ES-I3 (cell line): ENCODE measurements at regions not wholly inside any gene's neighbourhood (a gene's known extent, or its start where the extent isn't known, plus 50 kb on each side); places are given as distances from the start of the nearest gene placed in this dataset.
"Not testable (repeated sequence)": the region's sequence is repeated elsewhere in the genome, so short reads cannot be mapped to it uniquely, and the experiment has no call there.

Experiments used
- H3K36me3 ChIP-seq: 2 replicates; pipeline ENCODE4 v1.6.1; 2013; ENCODE audit warnings: mild to moderate bottlenecking, low read length, control low read depth, moderate library complexity; ENCODE audit not compliant: insufficient read depth
- H3K4me1 ChIP-seq: 2 replicates; pipeline ENCODE4 v1.6.1; 2013; ENCODE audit warnings: mild to moderate bottlenecking, control low read depth, low read length; ENCODE audit not compliant: insufficient read depth
- H3K9ac ChIP-seq: 2 replicates; pipeline ENCODE4 v1.6.1; 2013; ENCODE audit warnings: low read depth, mild to moderate bottlenecking, low read length, moderate library complexity
- H3K9me3 ChIP-seq: 2 replicates; pipeline ENCODE4 v1.6.1; 2013; ENCODE audit warnings: mild to moderate bottlenecking, low read length, moderate library complexity; ENCODE audit not compliant: control insufficient read depth, insufficient read depth

- Histone ChIP-seq H3K9ac (no peak overlapping the region), H3K36me3 (no peaks in the 10 kb centered on the region), H3K4me1 (no peaks in the 10 kb centered on the region), H3K9me3 (no peaks in the 10 kb centered on the region)
Observed at GRCh38 chr12:20127413-20127812, 240.9 kb upstream of the PDE3A start.

- Histone ChIP-seq H3K9me3 (no peaks in the 10 kb centered on the region), H3K36me3 (no peaks in the 10 kb centered on the region), H3K9ac (no peak overlapping the region), H3K4me1 (no peaks in the 10 kb centered on the region)
Observed at GRCh38 chr12:20128928-20129327, 239.4 kb upstream of the PDE3A start.

GRCh38 chr12:20132818-20133217 is 235.5 kb upstream of the PDE3A start:
- no peak overlapping the region for H3K9ac ChIP-seq
- no peaks in the 10 kb centered on the region for H3K4me1 ChIP-seq
- H3K36me3 ChIP-seq: no peaks in the 10 kb centered on the region
- no peaks in the 10 kb centered on the region for H3K9me3 ChIP-seq

- Histone ChIP-seq H3K36me3 (no peaks in the 10 kb centered on the region), H3K4me1 (no peaks in the 10 kb centered on the region), H3K9ac (no peak overlapping the region), H3K9me3 (no peaks in the 10 kb centered on the region)
Observed at GRCh38 chr12:20134652-20135051, 233.7 kb upstream of the PDE3A start.

GRCh38 chr12:20140751-20141150 is 227.6 kb upstream of the PDE3A start:
- Histone ChIP-seq H3K9me3 (no peaks in the 10 kb centered on the region), H3K36me3 (no peaks in the 10 kb centered on the region), H3K4me1 (no peaks in the 10 kb centered on the region), H3K9ac (no peak overlapping the region)

GRCh38 chr12:20142316-20142715 is 226.0 kb upstream of the PDE3A start:
- no peaks in the 10 kb centered on the region for H3K9me3 ChIP-seq
- H3K36me3 ChIP-seq: no peaks in the 10 kb centered on the region
- H3K9ac ChIP-seq: no peak overlapping the region
- H3K4me1 ChIP-seq: no peaks in the 10 kb centered on the region

- H3K9ac ChIP-seq: no peak overlapping the region
- H3K4me1 ChIP-seq: no peaks in the 10 kb centered on the region
- H3K9me3 ChIP-seq: no peaks in the 10 kb centered on the region
- no peaks in the 10 kb centered on the region for H3K36me3 ChIP-seq
Observed at GRCh38 chr12:20142956-20143355, 225.4 kb upstream of the PDE3A start.

GRCh38 chr12:20144341-20144740 is 224.0 kb upstream of the PDE3A start:
- Histone ChIP-seq H3K9me3 (no peaks in the 10 kb centered on the region), H3K9ac (no peak overlapping the region), H3K36me3 (no peaks in the 10 kb centered on the region), H3K4me1 (no peaks in the 10 kb centered on the region)

GRCh38 chr12:20148241-20148640 is 220.1 kb upstream of the PDE3A start:
- no peaks in the 10 kb centered on the region for H3K9me3 ChIP-seq
- no peak overlapping the region for H3K9ac ChIP-seq
- peaks cover 4% of the 10 kb centered on the region; the same call in 1 of the 2 replicates for H3K4me1 ChIP-seq
- H3K36me3 ChIP-seq: no peaks in the 10 kb centered on the region

GRCh38 chr12:20150835-20151422 is 217.4 kb upstream of the PDE3A start:
- Histone ChIP-seq H3K9ac (no peak overlapping the region), H3K36me3 (no peaks in the 10 kb centered on the region), H3K4me1 (peaks cover 4% of the 10 kb centered on the region; the same call in 1 of the 2 replicates), H3K9me3 (no peaks in the 10 kb centered on the region)

- no peak overlapping the region for H3K9ac ChIP-seq
- no peaks in the 10 kb centered on the region for H3K36me3 ChIP-seq
- no peaks in the 10 kb centered on the region for H3K9me3 ChIP-seq
- H3K4me1 ChIP-seq: peaks cover 4% of the 10 kb centered on the region; the same call in 1 of the 2 replicates
Observed at GRCh38 chr12:20154052-20154451, 214.3 kb upstream of the PDE3A start.

- H3K4me1 ChIP-seq: peaks cover 4% of the 10 kb centered on the region; the same call in 1 of the 2 replicates
- no peaks in the 10 kb centered on the region for H3K9me3 ChIP-seq
- no peaks in the 10 kb centered on the region for H3K36me3 ChIP-seq
- H3K9ac ChIP-seq: no peak overlapping the region
Observed at GRCh38 chr12:20155374-20155773, 213.0 kb upstream of the PDE3A start.

- not testable (repeated sequence) for H3K9ac ChIP-seq, H3K4me1 ChIP-seq, H3K36me3 ChIP-seq, H3K9me3 ChIP-seq
Observed at GRCh38 chr12:20160899-20161298, 207.4 kb upstream of the PDE3A start.

GRCh38 chr12:20174528-20175175 is 193.7 kb upstream of the PDE3A start:
- H3K9me3 ChIP-seq: no peaks in the 10 kb centered on the region
- H3K9ac ChIP-seq: no peak overlapping the region

GRCh38 chr12:20175704-20176388 is 192.5 kb upstream of the PDE3A start:
- Histone ChIP-seq H3K4me1 (no peaks in the 10 kb centered on the region), H3K9me3 (no peaks in the 10 kb centered on the region), H3K36me3 (no peaks in the 10 kb centered on the region), H3K9ac (no peak overlapping the region)

More at GRCh38 chr12:20174528-20175175, 193.7 kb upstream of the PDE3A start:
- H3K4me1 ChIP-seq: no peaks in the 10 kb centered on the region
- no peaks in the 10 kb centered on the region for H3K36me3 ChIP-seq
